GM12878 (cell line): ENCODE measurements at regions not wholly inside any gene's neighbourhood (a gene's known extent, or its start where the extent isn't known, plus 50 kb on each side); places are given as distances from the start of the nearest gene placed in this dataset.

Source experiments
- ATAC-seq: fragments of 200-7000 bp; cut with Tn5 transposase; 3 replicates; pipeline ENCODE4 v1.9.1; 2020; ENCODE audit warnings: mild to moderate bottlenecking, moderate library complexity
- BruUV-seq: library from RNA; stranded (reverse); fragments of 400-500 nt; replicated peaks from 2 replicates; lab custom pipeline; 2021; lab: Mats Ljungman, UMichigan
- CTCF ChIA-PET: fragments of 300-600 bp; sonication (Branson Sonifier 250); formaldehyde crosslinking; extraction: SDS; loops from one replicate; lab custom pipeline; 2021; ENCODE audit warnings: inconsistent platforms; lab: Yijun Ruan, JAX
- POLR2A ChIA-PET: fragments of 350-600 bp; formaldehyde crosslinking; extraction: SDS; loops from one replicate; lab custom pipeline; 2021; ENCODE audit warnings: inconsistent platforms; lab: Charles Lee
- RAD21 ChIA-PET: fragments of 300-600 bp; sonication (Branson Sonifier 250); formaldehyde crosslinking; loops from one replicate; lab custom pipeline; 2023; ENCODE audit warnings: antibody characterized with exemption; ENCODE audit not compliant: unreplicated experiment; lab: Charles Lee
- SMC1A ChIA-PET: fragments of 300-600 bp; sonication (Branson Sonifier 250); formaldehyde crosslinking; loops from one replicate; lab custom pipeline; 2023; ENCODE audit not compliant: unreplicated experiment, uncharacterized antibody; lab: Charles Lee
- DNase-seq: peaks from one replicate; pipeline ENCODE4 v3.0.0-alpha.2; 2011; ENCODE audit warnings: low read depth, low spot score
- FAIRE-seq: peaks from 3 replicates; lab custom pipeline; 2011; peaks lifted over from hg19 to GRCh38; lab: Jason Lieb, UNC
- H2AFZ ChIP-seq: 2 replicates; pipeline ENCODE4 v1.6.0; 2011; ENCODE audit warnings: low read depth, low read length, control low read depth; ENCODE audit not compliant: control insufficient read depth
- H3K27ac ChIP-seq: 2 replicates; pipeline ENCODE4 v1.5.1; 2011; ENCODE audit warnings: control low read depth; ENCODE audit not compliant: control insufficient read depth, insufficient read depth
- H3K27me3 ChIP-seq, 2 experiments: replicated peaks in 1 of 2; 2 replicates each; pipeline versions ENCODE4 v1.6.0 to v1.6.1; 2011; ENCODE audit warnings: low read length in 1 of 2; ENCODE audit not compliant: control insufficient read depth in 2 of 2, insufficient read depth in 2 of 2
- H3K36me3 ChIP-seq, 2 experiments: 2 replicates each; pipeline ENCODE4 v1.5.1; 2011; ENCODE audit warnings: low read length in 1 of 2; ENCODE audit not compliant: control insufficient read depth in 2 of 2, insufficient read depth in 2 of 2
- H3K4me1 ChIP-seq: 2 replicates; pipeline ENCODE4 v1.6.1; 2011; ENCODE audit warnings: mild to moderate bottlenecking, low read length, moderate library complexity, mixed read lengths; ENCODE audit not compliant: control insufficient read depth, insufficient read depth
- H3K4me2 ChIP-seq: 2 replicates; pipeline ENCODE4 v1.6.0; 2011; ENCODE audit warnings: control low read depth; ENCODE audit not compliant: control insufficient read depth, insufficient read depth
- H3K4me3 ChIP-seq: fragments of 200-600 bp; sonication (generic); 2 replicates; pipeline ENCODE4 v1.5.1; 2016
- H3K79me2 ChIP-seq: 2 replicates; pipeline ENCODE4 v1.6.0; 2011; ENCODE audit warnings: low read length; ENCODE audit not compliant: control insufficient read depth, insufficient read depth
- H3K9ac ChIP-seq: 2 replicates; pipeline ENCODE4 v1.8.0; 2011; ENCODE audit warnings: low read length, control low read depth, mixed read lengths; ENCODE audit not compliant: control insufficient read depth, insufficient read depth
- H3K9me3 ChIP-seq: replicated peaks from 3 replicates; pipeline ENCODE4 v1.5.1; 2011; ENCODE audit warnings: mild to moderate bottlenecking, low read length; ENCODE audit not compliant: control insufficient read depth, insufficient read depth
- H4K20me1 ChIP-seq: 2 replicates; pipeline ENCODE4 v1.6.0; 2011; ENCODE audit not compliant: control insufficient read depth, insufficient read depth
- CBX5 ChIP-seq: sonication (generic); IDR thresholded peaks from 2 replicates; pipeline ENCODE4 v1.6.1; 2016; ENCODE audit warnings: low read depth, moderate library complexity, mild to moderate bottlenecking, inconsistent platforms
- CHD2 ChIP-seq: IDR thresholded peaks from 2 replicates; pipeline ENCODE4 v1.6.1; 2011; ENCODE audit warnings: low read depth, low read length, improper control_type of control experiment, borderline replicate concordance
- HDGF ChIP-seq: fragments of 450-650 bp; IDR thresholded peaks from 2 replicates; pipeline ENCODE4 v1.6.1; 2016; ENCODE audit warnings: antibody characterized with exemption
- JUND ChIP-seq: IDR thresholded peaks from 2 replicates; pipeline ENCODE4 v1.6.1; 2012; ENCODE audit warnings: low read depth, mild to moderate bottlenecking, low read length, improper control_type of control experiment, moderate library complexity
- KLF5 ChIP-seq: fragments of 450-650 bp; IDR thresholded peaks from 2 replicates; pipeline ENCODE4 v1.6.1; 2014; ENCODE audit warnings: mild to moderate bottlenecking; ENCODE audit not compliant: partially characterized antibody
- NFIC ChIP-seq: IDR thresholded peaks from 2 replicates; pipeline ENCODE4 v1.6.1; 2012; ENCODE audit warnings: low read depth, mild to moderate bottlenecking, inconsistent platforms, low read length, moderate library complexity
- NFYA ChIP-seq: IDR thresholded peaks from 2 replicates; pipeline ENCODE4 v1.6.1; 2011; ENCODE audit warnings: low read depth, mild to moderate bottlenecking, low read length, improper control_type of control experiment, borderline replicate concordance
- SMAD1 ChIP-seq: fragments of 450-650 bp; IDR thresholded peaks from 2 replicates; pipeline ENCODE4 v1.6.1; 2018; ENCODE audit warnings: mild to moderate bottlenecking, low read depth; ENCODE audit not compliant: partially characterized antibody
- WGBS: methylation state at CpG from one replicate; pipeline ENCODE4 v1.1.6; 2016; ENCODE audit warnings: low lambda C conversion rate; ENCODE audit not compliant: insufficient replicate concordance, insufficient coverage; ENCODE audit errors: missing lambda C conversion rate; 5-methylcytosine and 5-hydroxymethylcytosine counted together
- in situ Hi-C: fragments of 300-500 bp; cut with MboI; formaldehyde crosslinking; loops from 9 replicates; pipeline ENCODE4 v1.14.3; 2018; ENCODE audit warnings: mixed read lengths
- intact Hi-C: fragments of 100-400 bp; cut with micrococcal nuclease; formaldehyde crosslinking; loops from one replicate; pipeline ENCODE4 v1.14.2; 2022; ENCODE audit not compliant: unreplicated experiment
- TF ChIP-seq, protein P1 (sequence below): IDR thresholded peaks from 2 replicates; pipeline ENCODE4 v1.6.1; 2012; ENCODE audit warnings: low read depth, low read length, improper control_type of control experiment
- TF ChIP-seq, protein P2 (sequence below): IDR thresholded peaks from 2 replicates; pipeline ENCODE4 v1.6.1; 2012; ENCODE audit warnings: low read depth, low read length, improper control_type of control experiment
- TF ChIP-seq, protein P3 (sequence below): fragments of 450-650 bp; IDR thresholded peaks from 2 replicates; pipeline ENCODE4 v1.6.1; 2017; ENCODE audit warnings: mild to moderate bottlenecking
- TF ChIP-seq, protein P4 (sequence below): fragments of 450-650 bp; formaldehyde crosslinking; IDR thresholded peaks from 2 replicates; pipeline ENCODE4 v1.5.0; 2022; ENCODE audit warnings: mild to moderate bottlenecking, missing genetic modification characterization

DNA sequence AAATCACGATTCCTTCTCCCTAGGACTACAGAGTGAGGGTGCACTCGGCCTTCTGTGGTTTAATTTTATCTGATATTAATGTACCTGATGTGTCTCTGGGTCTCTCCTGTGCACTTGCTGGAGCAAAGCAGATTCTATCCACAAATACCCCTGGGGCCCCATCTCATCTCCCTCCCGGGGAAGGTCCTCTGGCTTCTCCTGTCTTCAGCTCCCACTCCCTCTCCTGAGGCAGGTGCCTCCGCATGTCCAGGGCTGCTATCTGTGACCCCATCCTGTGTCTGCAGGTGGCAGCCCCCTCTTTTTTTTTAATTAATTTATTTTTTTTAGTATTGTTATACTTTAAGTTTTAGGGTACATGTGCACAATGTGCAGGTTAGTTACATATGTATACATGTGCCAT is 558.7 kb downstream of the BRD1 start:
- Histone ChIP-seq H3K79me2 (no peaks in the 10 kb centered on the region), H3K27me3 (no peaks in the 10 kb centered on the region), H4K20me1 (no peaks in the 10 kb centered on the region), H3K4me2 (no peak overlapping the region), H3K4me1 (no peaks in the 10 kb centered on the region), H3K9ac (no peak overlapping the region), H3K9me3 (no peaks in the 10 kb centered on the region; the same call in 2 of the 3 replicates), H3K36me3 (no peaks in the 10 kb centered on the region), H2AFZ (no peak overlapping the region), H3K27ac (no peak overlapping the region), H3K4me3 (no peak overlapping the region)
- DNase-seq, result no peak
- ChIA-PET SMC1A (no interaction called here), CTCF (no interaction called here), RAD21 (no interaction called here), POLR2A (no interaction called here)
- intact Hi-C loops (no loop called here), in situ Hi-C loops (no loop called here)
- no peak for FAIRE-seq
- WGBS, result 9% methylated on average over 4 of the region's 4 CpGs
- ATAC-seq, result no peak
- TF ChIP-seq, protein P1, sequence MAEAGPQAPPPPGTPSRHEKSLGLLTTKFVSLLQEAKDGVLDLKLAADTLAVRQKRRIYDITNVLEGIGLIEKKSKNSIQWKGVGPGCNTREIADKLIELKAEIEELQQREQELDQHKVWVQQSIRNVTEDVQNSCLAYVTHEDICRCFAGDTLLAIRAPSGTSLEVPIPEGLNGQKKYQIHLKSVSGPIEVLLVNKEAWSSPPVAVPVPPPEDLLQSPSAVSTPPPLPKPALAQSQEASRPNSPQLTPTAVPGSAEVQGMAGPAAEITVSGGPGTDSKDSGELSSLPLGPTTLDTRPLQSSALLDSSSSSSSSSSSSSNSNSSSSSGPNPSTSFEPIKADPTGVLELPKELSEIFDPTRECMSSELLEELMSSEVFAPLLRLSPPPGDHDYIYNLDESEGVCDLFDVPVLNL, result no peak
- TF ChIP-seq, protein P2, sequence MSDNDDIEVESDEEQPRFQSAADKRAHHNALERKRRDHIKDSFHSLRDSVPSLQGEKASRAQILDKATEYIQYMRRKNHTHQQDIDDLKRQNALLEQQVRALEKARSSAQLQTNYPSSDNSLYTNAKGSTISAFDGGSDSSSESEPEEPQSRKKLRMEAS, result no peak
- no peak for TF ChIP-seq NFIC
- no TSS peak for BruUV-seq

DNA sequence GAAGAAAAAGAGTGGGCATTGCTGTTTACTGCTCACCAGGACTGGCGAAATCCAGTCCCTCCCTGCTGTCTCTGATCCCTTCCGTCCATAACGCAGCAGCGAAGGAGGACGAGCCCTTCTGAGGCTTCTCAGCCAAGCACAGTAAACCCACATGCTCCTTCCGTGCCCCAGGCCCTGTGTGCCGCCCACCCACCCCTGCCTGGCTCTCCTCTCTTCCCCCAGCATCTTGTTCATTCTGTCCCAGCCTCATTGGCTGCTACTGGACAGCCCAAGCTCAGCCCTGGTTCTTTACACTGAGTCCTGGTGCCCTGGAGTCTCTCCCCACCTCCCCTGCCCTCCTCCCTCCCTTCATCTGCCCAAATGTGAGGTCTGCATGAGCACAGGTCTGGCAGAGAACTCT is 559.7 kb downstream of the BRD1 start:
- FAIRE-seq, result no peak
- no peak for TF ChIP-seq NFYA
- TF ChIP-seq, protein P3, sequence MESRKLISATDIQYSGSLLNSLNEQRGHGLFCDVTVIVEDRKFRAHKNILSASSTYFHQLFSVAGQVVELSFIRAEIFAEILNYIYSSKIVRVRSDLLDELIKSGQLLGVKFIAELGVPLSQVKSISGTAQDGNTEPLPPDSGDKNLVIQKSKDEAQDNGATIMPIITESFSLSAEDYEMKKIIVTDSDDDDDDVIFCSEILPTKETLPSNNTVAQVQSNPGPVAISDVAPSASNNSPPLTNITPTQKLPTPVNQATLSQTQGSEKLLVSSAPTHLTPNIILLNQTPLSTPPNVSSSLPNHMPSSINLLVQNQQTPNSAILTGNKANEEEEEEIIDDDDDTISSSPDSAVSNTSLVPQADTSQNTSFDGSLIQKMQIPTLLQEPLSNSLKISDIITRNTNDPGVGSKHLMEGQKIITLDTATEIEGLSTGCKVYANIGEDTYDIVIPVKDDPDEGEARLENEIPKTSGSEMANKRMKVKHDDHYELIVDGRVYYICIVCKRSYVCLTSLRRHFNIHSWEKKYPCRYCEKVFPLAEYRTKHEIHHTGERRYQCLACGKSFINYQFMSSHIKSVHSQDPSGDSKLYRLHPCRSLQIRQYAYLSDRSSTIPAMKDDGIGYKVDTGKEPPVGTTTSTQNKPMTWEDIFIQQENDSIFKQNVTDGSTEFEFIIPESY, result no peak
- no peak for TF ChIP-seq CBX5
- no peak for TF ChIP-seq KLF5
- TF ChIP-seq, protein P4, sequence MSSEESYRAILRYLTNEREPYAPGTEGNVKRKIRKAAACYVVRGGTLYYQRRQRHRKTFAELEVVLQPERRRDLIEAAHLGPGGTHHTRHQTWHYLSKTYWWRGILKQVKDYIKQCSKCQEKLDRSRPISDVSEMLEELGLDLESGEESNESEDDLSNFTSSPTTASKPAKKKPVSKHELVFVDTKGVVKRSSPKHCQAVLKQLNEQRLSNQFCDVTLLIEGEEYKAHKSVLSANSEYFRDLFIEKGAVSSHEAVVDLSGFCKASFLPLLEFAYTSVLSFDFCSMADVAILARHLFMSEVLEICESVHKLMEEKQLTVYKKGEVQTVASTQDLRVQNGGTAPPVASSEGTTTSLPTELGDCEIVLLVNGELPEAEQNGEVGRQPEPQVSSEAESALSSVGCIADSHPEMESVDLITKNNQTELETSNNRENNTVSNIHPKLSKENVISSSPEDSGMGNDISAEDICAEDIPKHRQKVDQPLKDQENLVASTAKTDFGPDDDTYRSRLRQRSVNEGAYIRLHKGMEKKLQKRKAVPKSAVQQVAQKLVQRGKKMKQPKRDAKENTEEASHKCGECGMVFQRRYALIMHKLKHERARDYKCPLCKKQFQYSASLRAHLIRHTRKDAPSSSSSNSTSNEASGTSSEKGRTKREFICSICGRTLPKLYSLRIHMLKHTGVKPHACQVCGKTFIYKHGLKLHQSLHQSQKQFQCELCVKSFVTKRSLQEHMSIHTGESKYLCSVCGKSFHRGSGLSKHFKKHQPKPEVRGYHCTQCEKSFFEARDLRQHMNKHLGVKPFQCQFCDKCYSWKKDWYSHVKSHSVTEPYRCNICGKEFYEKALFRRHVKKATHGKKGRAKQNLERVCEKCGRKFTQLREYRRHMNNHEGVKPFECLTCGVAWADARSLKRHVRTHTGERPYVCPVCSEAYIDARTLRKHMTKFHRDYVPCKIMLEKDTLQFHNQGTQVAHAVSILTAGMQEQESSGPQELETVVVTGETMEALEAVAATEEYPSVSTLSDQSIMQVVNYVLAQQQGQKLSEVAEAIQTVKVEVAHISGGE (CRISPR knock-in tag), result no peak
- TF ChIP-seq JUND, result no peak
- TF ChIP-seq CHD2, result no peak
- TF ChIP-seq SMAD1, result no peak
- TF ChIP-seq HDGF, result no peak

More for the DNA sequence above, 559.7 kb downstream of the BRD1 start:
- ChIA-PET POLR2A (no interaction called here), RAD21 (no interaction called here), CTCF (no interaction called here), SMC1A (no interaction called here)
- Histone ChIP-seq H3K27ac (no peak overlapping the region), H3K79me2 (no peaks in the 10 kb centered on the region), H3K4me3 (no peak overlapping the region), H3K4me1 (no peaks in the 10 kb centered on the region), H2AFZ (no peak overlapping the region), H4K20me1 (no peaks in the 10 kb centered on the region), H3K27me3 (no peaks in the 10 kb centered on the region), H3K9me3 (no peaks in the 10 kb centered on the region; the same call in 2 of the 3 replicates), H3K36me3 (no peaks in the 10 kb centered on the region), H3K4me2 (no peak overlapping the region), H3K9ac (no peak overlapping the region)
- ATAC-seq, result no peak
- intact Hi-C loops (no loop called here), in situ Hi-C loops (no loop called here)
- no TSS peak for BruUV-seq
- WGBS, result 11% methylated on average over 7 of the region's 7 CpGs
- DNase-seq, result no peak
